T-helper 1 cell treated with Interleukin-12 subunit alpha and Interleukin-12 subunit beta and Interleukin-4 antibody, amounts not matched to agents 30 ng/mL and 1 ng/mL, for 36 hours (primary cell): ENCODE measurements at regions not wholly inside any gene's neighbourhood (a gene's known extent, or its start where the extent isn't known, plus 50 kb on each side); places are given as distances from the start of the nearest gene placed in this dataset.
"Not testable (repeated sequence)": the region's sequence is repeated elsewhere in the genome, so short reads cannot be mapped to it uniquely, and the experiment has no call there.

Source experiments
- intact Hi-C: fragments of 100-400 bp; cut with micrococcal nuclease; formaldehyde crosslinking; loops from one replicate; pipeline ENCODE4 v1.15.1; 2024

GRCh38 chr9:108258640-108259039 lies 597.1 kb downstream of the ACTL7B start:
- intact Hi-C loops: no loop called here

GRCh38 chr9:108257382-108257781 lies 598.4 kb downstream of the ACTL7B start:
- intact Hi-C loops: no loop called here

- intact Hi-C loops: no loop called here
These were observed 601.5 kb downstream of the ACTL7B start for GRCh38 chr9:108254236-108254635.

- intact Hi-C loops: not testable (repeated sequence)
These were observed 608.4 kb downstream of the ACTL7B start for GRCh38 chr9:108247391-108247790.

- intact Hi-C loops: no loop called here
These were observed 609.9 kb downstream of the ACTL7B start for GRCh38 chr9:108245901-108246300.

GRCh38 chr9:108245331-108245730 lies 610.5 kb downstream of the ACTL7B start:
- intact Hi-C loops: no loop called here

GRCh38 chr9:108244686-108245085 lies 611.1 kb downstream of the ACTL7B start:
- intact Hi-C loops: no loop called here

- intact Hi-C loops: no loop called here
These were observed 614.3 kb downstream of the ACTL7B start for GRCh38 chr9:108241384-108242073.

GRCh38 chr9:108239696-108240321 lies 616.0 kb downstream of the ACTL7B start:
- intact Hi-C loops: no loop called here

- intact Hi-C loops: no loop called here
These were observed 620.2 kb downstream of the ACTL7B start for GRCh38 chr9:108235609-108236008.

- intact Hi-C loops: no loop called here
These were observed 621.0 kb downstream of the ACTL7B start for GRCh38 chr9:108234811-108235210.

GRCh38 chr9:108225149-108225800 lies 630.5 kb downstream of the ACTL7B start:
- intact Hi-C loops: no loop called here

GRCh38 chr9:108224716-108225115 lies 631.1 kb downstream of the ACTL7B start:
- intact Hi-C loops: no loop called here

GRCh38 chr9:108219664-108220063 lies 636.1 kb downstream of the ACTL7B start:
- intact Hi-C loops: no loop called here

GRCh38 chr9:108217431-108218349 lies 638.1 kb downstream of the ACTL7B start:
- intact Hi-C loops: no loop called here

- intact Hi-C loops: no loop called here
These were observed 642.3 kb downstream of the ACTL7B start for GRCh38 chr9:108213511-108213910.

- intact Hi-C loops: no loop called here
These were observed 643.6 kb downstream of the ACTL7B start for GRCh38 chr9:108212184-108212583.

GRCh38 chr9:108211411-108211955 lies 644.3 kb downstream of the ACTL7B start:
- intact Hi-C loops: no loop called here

- intact Hi-C loops: no loop called here
These were observed 646.6 kb downstream of the ACTL7B start for GRCh38 chr9:108209132-108209685.

GRCh38 chr9:108207561-108208165 lies 648.1 kb downstream of the ACTL7B start:
- intact Hi-C loops: no loop called here

- intact Hi-C loops: no loop called here
These were observed 650.5 kb downstream of the ACTL7B start for GRCh38 chr9:108205276-108205675.
